ENCODE measurements at regions not wholly inside any gene's neighbourhood (a gene's known extent, or its start where the extent isn't known, plus 50 kb on each side); places are given as distances from the start of the nearest gene placed in this dataset.

GRCh38 chr2:8577573-8577972 lies 104.3 kb upstream of the ID2 start:
- Histone ChIP-seq H3K9me3 (no peaks in the 10 kb centered on the region), H3K4me3 (replicated peaks in 1 of 3) (no peak overlapping the region), H3K36me3 (no peaks in the 10 kb centered on the region), H3K27me3 (no peaks in the 10 kb centered on the region), H3K27ac (no peak overlapping the region), H3K4me1 (no peaks in the 10 kb centered on the region)
- intact Hi-C loops (cut with DNase I) = loop anchor here (10.0 kb wide), 1 partner anchor 53 kb away; no protein-coding TSS in a partner anchor
- no peak for DNase-seq
- no peak for TF ChIP-seq POLR2A (IDR thresholded peaks at IDR 0.05)
- TF ChIP-seq CTCF (IDR thresholded peaks at IDR 0.05) = no peak
- WGBS, 2 donors = 91 to 94% methylated on average over 8 of the region's 8 CpGs

GRCh38 chr2:8578335-8579244 lies 103.3 kb upstream of the ID2 start:
- no peak for DNase-seq
- WGBS, 2 donors = 91 to 94% methylated on average over 17 to 19 of the region's 19 CpGs
- intact Hi-C loops (cut with DNase I) = loop anchor here (10.0 kb wide), 1 partner anchor 54 kb away; no protein-coding TSS in a partner anchor

GRCh38 chr2:8579485-8580085 lies 102.3 kb upstream of the ID2 start:
- Histone ChIP-seq H3K27me3 (no peaks in the 10 kb centered on the region), H3K9me3 (no peaks in the 10 kb centered on the region), H3K4me1 (peaks cover 7 to 11% of the 10 kb centered on the region in 2 donors), H3K4me3 (replicated peaks in 1 of 3) (no peak overlapping the region), H3K27ac (no peak overlapping the region), H3K36me3 (no peaks in the 10 kb centered on the region)
- no peak for DNase-seq
- WGBS, 2 donors = 77 to 81% methylated on average over 6 of the region's 6 CpGs
- no peak for TF ChIP-seq CTCF (IDR thresholded peaks at IDR 0.05)
- no peak for TF ChIP-seq POLR2A (IDR thresholded peaks at IDR 0.05)
- intact Hi-C loops (cut with DNase I) = loop anchor here (10.0 kb wide), 1 partner anchor 55 kb away; no protein-coding TSS in a partner anchor

More at GRCh38 chr2:8578335-8579244, 103.3 kb upstream of the ID2 start:
- Histone ChIP-seq H3K4me1 (peaks cover 0 to 6% of the 10 kb centered on the region in 2 donors), H3K4me3 (replicated peaks in 1 of 3) (no peak overlapping the region), H3K9me3 (no peaks in the 10 kb centered on the region), H3K27me3 (no peaks in the 10 kb centered on the region), H3K36me3 (no peaks in the 10 kb centered on the region), H3K27ac (no peak overlapping the region)
- TF ChIP-seq POLR2A (IDR thresholded peaks at IDR 0.05) = no peak
- TF ChIP-seq CTCF (IDR thresholded peaks at IDR 0.05) = no peak

- Histone ChIP-seq H3K27ac (no peak overlapping the region), H3K27me3 (no peaks in the 10 kb centered on the region), H3K9me3 (no peaks in the 10 kb centered on the region), H3K36me3 (no peaks in the 10 kb centered on the region), H3K4me3 (replicated peaks in 1 of 3) (no peak overlapping the region), H3K4me1 (peaks cover 9 to 11% of the 10 kb centered on the region in 2 donors)
- TF ChIP-seq POLR2A (IDR thresholded peaks at IDR 0.05) (no peak), CTCF (IDR thresholded peaks at IDR 0.05) (no peak)
- 87 to 88% methylated on average over 16 of the region's 16 CpGs for WGBS, 2 donors
- DNase-seq = no peak
- intact Hi-C loops (cut with DNase I) = no loop called here
These were observed 101.3 kb upstream of the ID2 start for GRCh38 chr2:8580316-8581233.
